GM12878 (cell line): ENCODE measurements at regions not wholly inside any gene's neighbourhood (a gene's known extent, or its start where the extent isn't known, plus 50 kb on each side); places are given as distances from the start of the nearest gene placed in this dataset.

ENCODE experiments used
- ATAC-seq: fragments of 200-7000 bp; cut with Tn5 transposase; 3 replicates; pipeline ENCODE4 v1.9.1; 2020; ENCODE audit warnings: mild to moderate bottlenecking, moderate library complexity
- BruUV-seq: library from RNA; stranded (reverse); fragments of 400-500 nt; replicated peaks from 2 replicates; lab custom pipeline; 2021; lab: Mats Ljungman, UMichigan
- CTCF ChIA-PET: fragments of 300-600 bp; sonication (Branson Sonifier 250); formaldehyde crosslinking; extraction: SDS; loops from one replicate; lab custom pipeline; 2021; ENCODE audit warnings: inconsistent platforms; lab: Yijun Ruan, JAX
- POLR2A ChIA-PET: fragments of 350-600 bp; formaldehyde crosslinking; extraction: SDS; loops from one replicate; lab custom pipeline; 2021; ENCODE audit warnings: inconsistent platforms; lab: Charles Lee
- RAD21 ChIA-PET: fragments of 300-600 bp; sonication (Branson Sonifier 250); formaldehyde crosslinking; loops from one replicate; lab custom pipeline; 2023; ENCODE audit warnings: antibody characterized with exemption; ENCODE audit not compliant: unreplicated experiment; lab: Charles Lee
- SMC1A ChIA-PET: fragments of 300-600 bp; sonication (Branson Sonifier 250); formaldehyde crosslinking; loops from one replicate; lab custom pipeline; 2023; ENCODE audit not compliant: unreplicated experiment, uncharacterized antibody; lab: Charles Lee
- DNase-seq: peaks from one replicate; pipeline ENCODE4 v3.0.0-alpha.2; 2011; ENCODE audit warnings: low read depth, low spot score
- FAIRE-seq: peaks from 3 replicates; lab custom pipeline; 2011; peaks lifted over from hg19 to GRCh38; lab: Jason Lieb, UNC
- H2AFZ ChIP-seq: 2 replicates; pipeline ENCODE4 v1.6.0; 2011; ENCODE audit warnings: low read depth, low read length, control low read depth; ENCODE audit not compliant: control insufficient read depth
- H3K27ac ChIP-seq: 2 replicates; pipeline ENCODE4 v1.5.1; 2011; ENCODE audit warnings: control low read depth; ENCODE audit not compliant: control insufficient read depth, insufficient read depth
- H3K27me3 ChIP-seq, 2 experiments: replicated peaks in 1 of 2; 2 replicates each; pipeline versions ENCODE4 v1.6.0 to v1.6.1; 2011; ENCODE audit warnings: low read length in 1 of 2; ENCODE audit not compliant: control insufficient read depth in 2 of 2, insufficient read depth in 2 of 2
- H3K36me3 ChIP-seq, 2 experiments: 2 replicates each; pipeline ENCODE4 v1.5.1; 2011; ENCODE audit warnings: low read length in 1 of 2; ENCODE audit not compliant: control insufficient read depth in 2 of 2, insufficient read depth in 2 of 2
- H3K4me1 ChIP-seq: 2 replicates; pipeline ENCODE4 v1.6.1; 2011; ENCODE audit warnings: mild to moderate bottlenecking, low read length, moderate library complexity, mixed read lengths; ENCODE audit not compliant: control insufficient read depth, insufficient read depth
- H3K4me2 ChIP-seq: 2 replicates; pipeline ENCODE4 v1.6.0; 2011; ENCODE audit warnings: control low read depth; ENCODE audit not compliant: control insufficient read depth, insufficient read depth
- H3K4me3 ChIP-seq: fragments of 200-600 bp; sonication (generic); 2 replicates; pipeline ENCODE4 v1.5.1; 2016
- H3K79me2 ChIP-seq: 2 replicates; pipeline ENCODE4 v1.6.0; 2011; ENCODE audit warnings: low read length; ENCODE audit not compliant: control insufficient read depth, insufficient read depth
- H3K9ac ChIP-seq: 2 replicates; pipeline ENCODE4 v1.8.0; 2011; ENCODE audit warnings: low read length, control low read depth, mixed read lengths; ENCODE audit not compliant: control insufficient read depth, insufficient read depth
- H3K9me3 ChIP-seq: replicated peaks from 3 replicates; pipeline ENCODE4 v1.5.1; 2011; ENCODE audit warnings: mild to moderate bottlenecking, low read length; ENCODE audit not compliant: control insufficient read depth, insufficient read depth
- H4K20me1 ChIP-seq: 2 replicates; pipeline ENCODE4 v1.6.0; 2011; ENCODE audit not compliant: control insufficient read depth, insufficient read depth
- BCL3 ChIP-seq: IDR thresholded peaks from 2 replicates; pipeline ENCODE4 v1.6.1; 2011; ENCODE audit warnings: borderline replicate concordance, low read depth, mild to moderate bottlenecking, moderate library complexity, low read length; ENCODE audit not compliant: insufficient read depth, poor library complexity, severe bottlenecking
- CEBPB ChIP-seq, 2 experiments: fragments of 150-350 bp in 1 of 2; IDR thresholded peaks; 2 replicates each; pipeline ENCODE4 v1.6.1; 2012 to 2014; ENCODE audit warnings: low read depth in 2 of 2, low read length in 2 of 2, borderline replicate concordance in 1 of 2, inconsistent platforms in 1 of 2
- MEF2A ChIP-seq: IDR thresholded peaks from 2 replicates; pipeline ENCODE4 v1.6.1; 2011; ENCODE audit warnings: low read depth, mild to moderate bottlenecking, low read length, moderate library complexity; ENCODE audit not compliant: insufficient read depth
- NFXL1 ChIP-seq: fragments of 450-650 bp; IDR thresholded peaks from 2 replicates; pipeline ENCODE4 v1.6.1; 2017; ENCODE audit warnings: antibody characterized with exemption, mild to moderate bottlenecking, borderline replicate concordance
- RBBP5 ChIP-seq: fragments of 200-600 bp; sonication (generic); conservative IDR thresholded peaks from 2 replicates; pipeline ENCODE4 v1.6.1; 2016
- STAT3 ChIP-seq: IDR thresholded peaks from 2 replicates; pipeline ENCODE4 v1.6.1; 2011; ENCODE audit warnings: low read depth, low read length, improper control_type of control experiment
- ZBTB40 ChIP-seq: fragments of 450-650 bp; IDR thresholded peaks from 2 replicates; pipeline ENCODE4 v1.6.1; 2016; ENCODE audit warnings: mild to moderate bottlenecking, moderate library complexity, borderline replicate concordance
- WGBS: methylation state at CpG from one replicate; pipeline ENCODE4 v1.1.6; 2016; ENCODE audit warnings: low lambda C conversion rate; ENCODE audit not compliant: insufficient replicate concordance, insufficient coverage; ENCODE audit errors: missing lambda C conversion rate; 5-methylcytosine and 5-hydroxymethylcytosine counted together
- in situ Hi-C: fragments of 300-500 bp; cut with MboI; formaldehyde crosslinking; loops from 9 replicates; pipeline ENCODE4 v1.14.3; 2018; ENCODE audit warnings: mixed read lengths
- intact Hi-C: fragments of 100-400 bp; cut with micrococcal nuclease; formaldehyde crosslinking; loops from one replicate; pipeline ENCODE4 v1.14.2; 2022; ENCODE audit not compliant: unreplicated experiment
- TF ChIP-seq, protein P1 (sequence below): IDR thresholded peaks from 2 replicates; pipeline ENCODE4 v1.6.1; 2011; ENCODE audit warnings: low read depth, mild to moderate bottlenecking, low read length, moderate library complexity, borderline replicate concordance; ENCODE audit errors: extremely low read depth
- TF ChIP-seq, protein P2 (sequence below): fragments of 450-650 bp; formaldehyde crosslinking; IDR thresholded peaks from 2 replicates; pipeline ENCODE4 v1.4.0; 2020; ENCODE audit warnings: mild to moderate bottlenecking, moderate library complexity
- TF ChIP-seq, protein P3 (sequence below): fragments of 450-650 bp; IDR thresholded peaks from 2 replicates; pipeline ENCODE4 v1.6.1; 2016; ENCODE audit warnings: mild to moderate bottlenecking

GRCh38 chr1:87239997-87240605 is 88.6 kb upstream of the LMO4 start:
- no peak for FAIRE-seq
- ChIA-PET SMC1A (no interaction called here), POLR2A (no interaction called here), CTCF (no interaction called here), RAD21 (no interaction called here)
- ATAC-seq, result no peak
- no TSS peak for BruUV-seq
- H3K79me2 ChIP-seq, result no peaks in the 10 kb centered on the region
- H3K9me3 ChIP-seq, result no peaks in the 10 kb centered on the region
- intact Hi-C loops (no loop called here), in situ Hi-C loops (no loop called here)
- H3K36me3 ChIP-seq, result no peaks in the 10 kb centered on the region
- no peak overlapping the region for H3K27ac ChIP-seq
- no peaks in the 10 kb centered on the region for H3K4me1 ChIP-seq
- H4K20me1 ChIP-seq, result no peaks in the 10 kb centered on the region
- H3K27me3 ChIP-seq, result peaks cover 0 to 1% of the 10 kb centered on the region in 2 experiments; a peak in 2 of 4 replicates
- H3K9ac ChIP-seq, result no peak overlapping the region
- H3K4me3 ChIP-seq, result no peak overlapping the region
- no peak overlapping the region for H2AFZ ChIP-seq
- DNase-seq, result no peak
- H3K4me2 ChIP-seq, result no peak overlapping the region
- 23% methylated on average over 2 of the region's 2 CpGs for WGBS
- TF ChIP-seq, protein P1, sequence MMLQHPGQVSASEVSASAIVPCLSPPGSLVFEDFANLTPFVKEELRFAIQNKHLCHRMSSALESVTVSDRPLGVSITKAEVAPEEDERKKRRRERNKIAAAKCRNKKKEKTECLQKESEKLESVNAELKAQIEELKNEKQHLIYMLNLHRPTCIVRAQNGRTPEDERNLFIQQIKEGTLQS, result no peak
- TF ChIP-seq NFXL1 (no peak), RBBP5 (no peak), BCL3 (no peak), STAT3 (no peak), CEBPB (IDR thresholded peaks at IDR 0.05; ENCODE audit: borderline replicate concordance in 1 of 2, low read depth in 2 of 2, low read length in 2 of 2) (no peak), MEF2A (no peak), ZBTB40 (no peak)
- TF ChIP-seq, protein P2, sequence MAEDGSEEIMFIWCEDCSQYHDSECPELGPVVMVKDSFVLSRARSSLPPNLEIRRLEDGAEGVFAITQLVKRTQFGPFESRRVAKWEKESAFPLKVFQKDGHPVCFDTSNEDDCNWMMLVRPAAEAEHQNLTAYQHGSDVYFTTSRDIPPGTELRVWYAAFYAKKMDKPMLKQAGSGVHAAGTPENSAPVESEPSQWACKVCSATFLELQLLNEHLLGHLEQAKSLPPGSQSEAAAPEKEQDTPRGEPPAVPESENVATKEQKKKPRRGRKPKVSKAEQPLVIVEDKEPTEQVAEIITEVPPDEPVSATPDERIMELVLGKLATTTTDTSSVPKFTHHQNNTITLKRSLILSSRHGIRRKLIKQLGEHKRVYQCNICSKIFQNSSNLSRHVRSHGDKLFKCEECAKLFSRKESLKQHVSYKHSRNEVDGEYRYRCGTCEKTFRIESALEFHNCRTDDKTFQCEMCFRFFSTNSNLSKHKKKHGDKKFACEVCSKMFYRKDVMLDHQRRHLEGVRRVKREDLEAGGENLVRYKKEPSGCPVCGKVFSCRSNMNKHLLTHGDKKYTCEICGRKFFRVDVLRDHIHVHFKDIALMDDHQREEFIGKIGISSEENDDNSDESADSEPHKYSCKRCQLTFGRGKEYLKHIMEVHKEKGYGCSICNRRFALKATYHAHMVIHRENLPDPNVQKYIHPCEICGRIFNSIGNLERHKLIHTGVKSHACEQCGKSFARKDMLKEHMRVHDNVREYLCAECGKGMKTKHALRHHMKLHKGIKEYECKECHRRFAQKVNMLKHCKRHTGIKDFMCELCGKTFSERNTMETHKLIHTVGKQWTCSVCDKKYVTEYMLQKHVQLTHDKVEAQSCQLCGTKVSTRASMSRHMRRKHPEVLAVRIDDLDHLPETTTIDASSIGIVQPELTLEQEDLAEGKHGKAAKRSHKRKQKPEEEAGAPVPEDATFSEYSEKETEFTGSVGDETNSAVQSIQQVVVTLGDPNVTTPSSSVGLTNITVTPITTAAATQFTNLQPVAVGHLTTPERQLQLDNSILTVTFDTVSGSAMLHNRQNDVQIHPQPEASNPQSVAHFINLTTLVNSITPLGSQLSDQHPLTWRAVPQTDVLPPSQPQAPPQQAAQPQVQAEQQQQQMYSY, result no peak
- TF ChIP-seq, protein P3, sequence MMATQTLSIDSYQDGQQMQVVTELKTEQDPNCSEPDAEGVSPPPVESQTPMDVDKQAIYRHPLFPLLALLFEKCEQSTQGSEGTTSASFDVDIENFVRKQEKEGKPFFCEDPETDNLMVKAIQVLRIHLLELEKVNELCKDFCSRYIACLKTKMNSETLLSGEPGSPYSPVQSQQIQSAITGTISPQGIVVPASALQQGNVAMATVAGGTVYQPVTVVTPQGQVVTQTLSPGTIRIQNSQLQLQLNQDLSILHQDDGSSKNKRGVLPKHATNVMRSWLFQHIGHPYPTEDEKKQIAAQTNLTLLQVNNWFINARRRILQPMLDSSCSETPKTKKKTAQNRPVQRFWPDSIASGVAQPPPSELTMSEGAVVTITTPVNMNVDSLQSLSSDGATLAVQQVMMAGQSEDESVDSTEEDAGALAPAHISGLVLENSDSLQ, result no peak
